ENCODE measurements at regions not wholly inside any gene's neighbourhood (a gene's known extent, or its start where the extent isn't known, plus 50 kb on each side); places are given as distances from the start of the nearest gene placed in this dataset.

DNA sequence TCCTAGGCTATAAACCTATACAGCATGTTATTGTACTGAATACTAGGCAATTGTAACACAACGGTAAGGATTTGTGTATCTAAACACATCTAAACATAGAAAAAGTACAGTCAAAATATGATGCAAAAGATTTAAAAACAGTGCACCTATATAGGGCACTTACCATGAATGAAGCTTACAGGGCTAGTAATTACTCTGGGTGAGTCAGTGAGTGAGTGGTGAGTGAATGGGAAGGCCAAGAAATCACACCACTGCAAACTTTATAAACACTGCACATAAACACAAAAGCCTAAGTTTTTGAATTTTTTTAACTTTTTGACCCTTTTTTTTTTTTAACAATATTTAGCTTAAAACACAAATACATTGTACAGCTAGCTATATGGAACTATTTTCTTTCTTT is 204.7 kb upstream of the CTNNB1 start:
- TF ChIP-seq, protein P1, sequence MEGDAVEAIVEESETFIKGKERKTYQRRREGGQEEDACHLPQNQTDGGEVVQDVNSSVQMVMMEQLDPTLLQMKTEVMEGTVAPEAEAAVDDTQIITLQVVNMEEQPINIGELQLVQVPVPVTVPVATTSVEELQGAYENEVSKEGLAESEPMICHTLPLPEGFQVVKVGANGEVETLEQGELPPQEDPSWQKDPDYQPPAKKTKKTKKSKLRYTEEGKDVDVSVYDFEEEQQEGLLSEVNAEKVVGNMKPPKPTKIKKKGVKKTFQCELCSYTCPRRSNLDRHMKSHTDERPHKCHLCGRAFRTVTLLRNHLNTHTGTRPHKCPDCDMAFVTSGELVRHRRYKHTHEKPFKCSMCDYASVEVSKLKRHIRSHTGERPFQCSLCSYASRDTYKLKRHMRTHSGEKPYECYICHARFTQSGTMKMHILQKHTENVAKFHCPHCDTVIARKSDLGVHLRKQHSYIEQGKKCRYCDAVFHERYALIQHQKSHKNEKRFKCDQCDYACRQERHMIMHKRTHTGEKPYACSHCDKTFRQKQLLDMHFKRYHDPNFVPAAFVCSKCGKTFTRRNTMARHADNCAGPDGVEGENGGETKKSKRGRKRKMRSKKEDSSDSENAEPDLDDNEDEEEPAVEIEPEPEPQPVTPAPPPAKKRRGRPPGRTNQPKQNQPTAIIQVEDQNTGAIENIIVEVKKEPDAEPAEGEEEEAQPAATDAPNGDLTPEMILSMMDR (IDR thresholded peaks at IDR 0.05) = no peak
- TF ChIP-seq POLR2AphosphoS5 (IDR thresholded peaks at IDR 0.05) (no peak), POLR2A (IDR thresholded peaks at IDR 0.05) (no peak), EP300 (IDR thresholded peaks at IDR 0.05) (no peak)
